Duodenal mucosa (tissue), 2 donors: ENCODE measurements at regions not wholly inside any gene's neighbourhood (a gene's known extent, or its start where the extent isn't known, plus 50 kb on each side); places are given as distances from the start of the nearest gene placed in this dataset.
"Not testable (repeated sequence)": the region's sequence is repeated elsewhere in the genome, so short reads cannot be mapped to it uniquely, and the experiment has no call there.

Source experiments
- H3K27ac ChIP-seq: one replicate; pipeline ENCODE4 v1.7.0; 2013; ENCODE audit warnings: low read depth, low read length
- H3K27me3 ChIP-seq, 2 donors: one replicate each; pipeline ENCODE4 v1.7.0; 2013; ENCODE audit warnings: low read length in 2 of 2, control low read depth in 1 of 2; ENCODE audit not compliant: insufficient read depth in 2 of 2, control insufficient read depth in 1 of 2
- H3K36me3 ChIP-seq, 2 donors: one replicate each; pipeline ENCODE4 v1.7.0; 2013; ENCODE audit warnings: low read length in 2 of 2, control low read depth in 1 of 2; ENCODE audit not compliant: insufficient read depth in 2 of 2, control insufficient read depth in 1 of 2
- H3K4me1 ChIP-seq, 2 donors: one replicate each; pipeline ENCODE4 v1.7.0; 2013; ENCODE audit warnings: low read length in 2 of 2, control low read depth in 1 of 2; ENCODE audit not compliant: insufficient read depth in 2 of 2, control insufficient read depth in 1 of 2
- H3K4me3 ChIP-seq, 2 donors: one replicate each; pipeline ENCODE4 v1.7.0; 2013; ENCODE audit warnings: low read length in 2 of 2, low read depth in 1 of 2
- H3K9ac ChIP-seq, 2 donors: one replicate each; pipeline ENCODE4 v1.7.0; 2013; ENCODE audit warnings: low read length in 2 of 2, low read depth in 1 of 2
- H3K9me3 ChIP-seq, 2 donors: one replicate each; pipeline ENCODE4 v1.7.0; 2013; ENCODE audit warnings: low read length in 2 of 2, control low read depth in 1 of 2; ENCODE audit not compliant: control insufficient read depth in 1 of 2

GRCh38 chr7:42727451-42727850 lies 184.4 kb downstream of the C7orf25 start:
- Histone ChIP-seq H3K9me3 (no peaks in the 10 kb centered on the region), H3K4me1 (no peaks in the 10 kb centered on the region), H3K27ac (no peak overlapping the region), H3K4me3 (no peak overlapping the region), H3K27me3 (no peaks in the 10 kb centered on the region), H3K36me3 (no peaks in the 10 kb centered on the region), H3K9ac (no peak overlapping the region)

DNA sequence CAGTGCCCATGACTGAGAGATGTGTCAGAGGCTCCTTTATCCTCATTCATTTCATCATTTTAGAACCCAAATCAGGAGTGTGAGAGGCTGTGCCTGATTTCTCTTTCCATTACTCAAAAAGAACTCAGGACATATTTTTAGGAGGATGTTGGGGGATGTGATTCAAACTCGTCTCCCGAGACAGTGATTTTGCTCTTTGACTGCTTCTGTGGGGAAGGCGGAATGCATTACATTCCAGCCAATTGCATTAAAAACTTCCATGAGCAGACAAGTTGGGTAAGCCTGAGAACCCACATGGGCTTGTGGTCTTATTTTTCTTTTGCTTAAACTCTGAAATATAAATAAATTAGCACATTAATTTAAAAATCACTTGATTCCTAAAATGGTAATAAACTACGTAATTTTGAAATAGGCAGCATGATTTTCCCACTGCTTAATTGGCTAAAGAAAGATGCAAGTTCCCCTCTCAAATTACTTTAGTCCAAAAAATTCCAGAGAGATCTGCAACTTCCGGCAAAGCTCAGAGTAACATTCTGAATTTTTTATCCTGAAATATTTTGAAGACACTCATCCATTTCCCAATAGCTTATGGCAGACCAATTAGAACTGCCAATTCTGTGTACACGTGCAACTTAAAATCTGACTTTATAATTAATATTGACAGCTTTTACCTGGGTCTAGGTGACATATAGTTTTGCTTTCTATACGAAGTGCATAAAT lies 185.6 kb downstream of the C7orf25 start:
- H3K27ac ChIP-seq, result no peak overlapping the region
- H3K4me1 ChIP-seq, result no peaks in the 10 kb centered on the region
- no peak overlapping the region for H3K4me3 ChIP-seq
- no peak overlapping the region for H3K9ac ChIP-seq
- H3K9me3 ChIP-seq, result no peaks in the 10 kb centered on the region
- H3K27me3 ChIP-seq, result no peaks in the 10 kb centered on the region
- no peaks in the 10 kb centered on the region for H3K36me3 ChIP-seq

GRCh38 chr7:42722716-42723115 lies 189.2 kb downstream of the C7orf25 start:
- H3K9ac ChIP-seq, result no peak overlapping the region
- H3K27ac ChIP-seq, result no peak overlapping the region
- H3K36me3 ChIP-seq, result no peaks in the 10 kb centered on the region

GRCh38 chr7:42722198-42722597 lies 189.7 kb downstream of the C7orf25 start:
- H3K9me3 ChIP-seq, result no peaks in the 10 kb centered on the region
- no peak overlapping the region for H3K27ac ChIP-seq
- H3K4me1 ChIP-seq, result no peaks in the 10 kb centered on the region
- no peak overlapping the region for H3K9ac ChIP-seq
- H3K27me3 ChIP-seq, result no peaks in the 10 kb centered on the region
- H3K4me3 ChIP-seq, result no peak overlapping the region
- H3K36me3 ChIP-seq, result no peaks in the 10 kb centered on the region

More at GRCh38 chr7:42722716-42723115, 189.2 kb downstream of the C7orf25 start:
- no peak overlapping the region for H3K4me3 ChIP-seq
- H3K27me3 ChIP-seq, result no peaks in the 10 kb centered on the region
- H3K9me3 ChIP-seq, result no peaks in the 10 kb centered on the region
- no peaks in the 10 kb centered on the region for H3K4me1 ChIP-seq

GRCh38 chr7:42720991-42721796 lies 190.7 kb downstream of the C7orf25 start:
- H3K27ac ChIP-seq, result no peak overlapping the region
- H3K4me1 ChIP-seq, result no peaks in the 10 kb centered on the region
- no peak overlapping the region for H3K4me3 ChIP-seq
- no peaks in the 10 kb centered on the region for H3K36me3 ChIP-seq
- H3K9ac ChIP-seq, result no peak overlapping the region
- no peaks in the 10 kb centered on the region for H3K9me3 ChIP-seq
- H3K27me3 ChIP-seq, result no peaks in the 10 kb centered on the region

DNA sequence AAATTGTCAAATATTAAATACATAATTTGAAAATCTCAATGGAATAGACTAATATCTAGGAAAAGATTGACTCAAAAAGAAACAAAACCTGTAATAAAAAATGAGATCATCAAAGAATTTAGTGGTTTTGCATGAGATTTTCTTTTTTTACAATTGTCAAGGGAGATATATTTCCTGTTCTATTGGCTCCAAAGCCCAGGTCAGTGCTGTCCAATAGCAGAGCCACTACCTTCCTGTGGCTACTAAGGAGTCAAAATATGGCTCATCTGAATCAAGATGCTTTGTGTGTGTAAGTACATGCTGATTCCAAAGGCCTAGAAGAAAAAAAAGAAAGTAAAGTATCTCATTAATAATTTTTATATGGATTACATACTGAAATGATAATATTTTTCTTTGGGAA lies 191.9 kb downstream of the C7orf25 start:
- H3K4me3 ChIP-seq, result no peak overlapping the region
- H3K9me3 ChIP-seq, result no peaks in the 10 kb centered on the region
- no peaks in the 10 kb centered on the region for H3K4me1 ChIP-seq
- no peaks in the 10 kb centered on the region for H3K27me3 ChIP-seq
- H3K27ac ChIP-seq, result no peak overlapping the region
- H3K36me3 ChIP-seq, result no peaks in the 10 kb centered on the region
- no peak overlapping the region for H3K9ac ChIP-seq

DNA sequence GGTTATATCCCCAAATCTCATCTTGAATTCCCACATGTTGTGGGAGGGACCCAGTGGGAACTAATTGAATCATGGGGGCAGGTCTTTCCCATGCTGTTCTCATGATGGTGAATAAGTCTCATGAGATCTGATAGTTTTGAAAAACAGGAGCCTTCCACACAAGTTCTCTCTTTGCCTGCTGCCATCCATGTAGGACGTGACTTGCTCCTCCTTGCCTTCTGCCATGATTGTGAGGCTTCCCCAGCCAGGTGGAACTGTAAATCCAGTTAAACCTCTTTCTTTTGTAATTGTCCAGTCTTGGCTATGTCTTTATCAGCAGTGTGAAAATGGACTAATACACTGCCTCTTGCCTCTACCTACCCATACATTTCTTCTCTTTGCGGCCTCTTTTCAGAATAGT lies 193.4 kb downstream of the C7orf25 start:
- not testable (repeated sequence) for H3K27ac ChIP-seq, H3K9me3 ChIP-seq, H3K4me1 ChIP-seq, H3K9ac ChIP-seq, H3K36me3 ChIP-seq, H3K4me3 ChIP-seq, H3K27me3 ChIP-seq

DNA sequence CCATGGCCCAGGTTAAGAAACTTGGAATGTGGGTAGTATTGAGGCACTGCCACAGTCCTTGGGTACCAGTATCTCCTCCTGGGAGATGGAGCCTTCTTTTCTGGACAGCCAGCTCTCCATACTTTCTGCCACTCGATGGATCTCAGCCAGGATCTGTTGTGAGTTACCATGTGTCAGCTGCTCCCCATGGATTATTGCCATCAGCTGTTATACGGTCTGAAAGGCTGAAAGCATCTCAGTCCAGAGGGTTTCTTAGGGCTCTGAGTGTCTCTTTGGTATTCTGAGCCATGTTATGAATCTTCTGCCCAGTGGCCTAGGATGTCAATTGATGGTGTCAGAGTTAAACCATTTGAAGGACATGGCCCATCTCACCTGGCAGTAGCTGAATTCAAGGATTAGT lies 197.5 kb downstream of the C7orf25 start:
- no peaks in the 10 kb centered on the region for H3K27me3 ChIP-seq
- no peak overlapping the region for H3K4me3 ChIP-seq
- H3K9me3 ChIP-seq, result peaks cover 3 to 6% of the 10 kb centered on the region in 2 donors
- H3K36me3 ChIP-seq, result no peaks in the 10 kb centered on the region
- no peak overlapping the region for H3K27ac ChIP-seq
- no peak overlapping the region for H3K9ac ChIP-seq
- no peaks in the 10 kb centered on the region for H3K4me1 ChIP-seq

DNA sequence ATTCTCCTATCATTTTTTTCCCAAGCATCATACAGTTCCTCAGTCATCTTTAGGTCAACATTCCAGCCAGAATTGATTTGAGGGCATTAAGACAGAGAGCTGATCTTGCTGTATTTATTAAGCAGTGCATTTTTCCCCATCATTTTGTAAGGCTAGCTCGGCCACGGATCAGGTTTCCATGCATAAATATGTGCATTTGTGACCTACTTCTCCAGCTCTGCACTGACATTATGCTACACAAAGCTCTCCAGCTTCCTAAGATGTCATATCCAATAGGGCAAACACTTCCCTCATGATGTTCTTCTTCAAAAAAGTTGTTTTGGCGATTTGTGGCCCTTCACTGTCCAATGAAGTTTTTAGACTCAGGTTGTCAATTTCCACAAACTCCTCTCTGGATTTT lies 202.6 kb downstream of the C7orf25 start:
- H3K27me3 ChIP-seq, result no peaks in the 10 kb centered on the region
- H3K27ac ChIP-seq, result no peak overlapping the region
- peaks cover 3 to 6% of the 10 kb centered on the region in 2 donors for H3K9me3 ChIP-seq
- H3K4me1 ChIP-seq, result no peaks in the 10 kb centered on the region
- no peaks in the 10 kb centered on the region for H3K36me3 ChIP-seq
- no peak overlapping the region for H3K9ac ChIP-seq
- no peak overlapping the region for H3K4me3 ChIP-seq

DNA sequence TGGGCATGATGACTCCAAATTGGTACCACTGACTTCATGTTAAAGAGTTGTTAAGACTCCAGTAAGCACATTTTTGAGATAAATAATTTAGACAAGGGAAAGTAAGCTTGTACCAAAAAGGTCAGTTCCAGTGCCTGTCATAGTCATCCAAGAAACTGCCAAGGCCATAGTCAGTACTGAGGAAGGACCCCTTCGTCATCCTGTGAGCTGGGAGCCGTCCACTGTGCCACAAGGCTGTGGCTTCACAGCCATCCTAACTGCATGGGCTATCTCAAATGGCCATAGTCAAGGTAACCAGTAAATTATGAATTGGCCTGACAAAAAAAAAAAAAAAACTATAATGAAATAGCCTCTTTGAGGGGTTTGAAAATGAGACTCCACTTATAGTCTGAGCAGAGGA lies 207.2 kb downstream of the C7orf25 start:
- Histone ChIP-seq H3K4me1 (peaks cover 0 to 2% of the 10 kb centered on the region in 2 donors), H3K4me3 (no peak overlapping the region), H3K9ac (no peak overlapping the region), H3K9me3 (no peaks in the 10 kb centered on the region), H3K36me3 (no peaks in the 10 kb centered on the region), H3K27me3 (no peaks in the 10 kb centered on the region), H3K27ac (no peak overlapping the region)
